ENCODE measurements at regions not wholly inside any gene's neighbourhood (a gene's known extent, or its start where the extent isn't known, plus 50 kb on each side); places are given as distances from the start of the nearest gene placed in this dataset.

- no peak for ATAC-seq
- TF ChIP-seq OSR1 (CRISPR knock-in tag; IDR thresholded peaks at IDR 0.05) (no peak), ZNF565 (CRISPR knock-in tag; conservative IDR thresholded peaks at IDR 0.05; ENCODE audit: low read depth) (no peak), POU6F1 (CRISPR knock-in tag; IDR thresholded peaks at IDR 0.05; ENCODE audit: borderline replicate concordance, low read depth) (no peak), PATZ1 (CRISPR knock-in tag; IDR thresholded peaks at IDR 0.05; ENCODE audit: borderline replicate concordance) (no peak), ZFP30 (CRISPR knock-in tag; IDR thresholded peaks at IDR 0.05) (no peak), TSHZ2 (CRISPR knock-in tag; IDR thresholded peaks at IDR 0.05) (no peak), RARB (CRISPR knock-in tag; IDR thresholded peaks at IDR 0.05) (no peak), TCF4 (CRISPR knock-in tag; IDR thresholded peaks at IDR 0.05; ENCODE audit: borderline replicate concordance) (no peak), CSDC2 (CRISPR knock-in tag; IDR thresholded peaks at IDR 0.05) (no peak), ARNTL (CRISPR knock-in tag; IDR thresholded peaks at IDR 0.05; ENCODE audit: borderline replicate concordance, low read depth) (no peak), ZC3H10 (CRISPR knock-in tag; IDR thresholded peaks at IDR 0.05) (no peak), ZFP3 (CRISPR knock-in tag; IDR thresholded peaks at IDR 0.05) (no peak)
These were observed 422.4 kb downstream of the DOK5 start for GRCh38 chr20:54897787-54898186.

GRCh38 chr20:54891907-54892306 is 416.5 kb downstream of the DOK5 start:
- no peak for ATAC-seq
- TF ChIP-seq SNAI2 (CRISPR knock-in tag; IDR thresholded peaks at IDR 0.05): no peak
- no peak for TF ChIP-seq BACH2 (CRISPR knock-in tag; IDR thresholded peaks at IDR 0.05; ENCODE audit: borderline replicate concordance)
- TF ChIP-seq OSR1 (CRISPR knock-in tag; IDR thresholded peaks at IDR 0.05): no peak
- no peak for TF ChIP-seq ZNF565 (CRISPR knock-in tag; conservative IDR thresholded peaks at IDR 0.05; ENCODE audit: low read depth)
- no peak for TF ChIP-seq CSDC2 (CRISPR knock-in tag; IDR thresholded peaks at IDR 0.05)
- TF ChIP-seq ZNF70 (CRISPR knock-in tag; IDR thresholded peaks at IDR 0.05): no peak
- TF ChIP-seq ESRRG (CRISPR knock-in tag; IDR thresholded peaks at IDR 0.05): no peak

GRCh38 chr20:54879393-54879792 is 404.0 kb downstream of the DOK5 start:
- ATAC-seq: no peak
- TF ChIP-seq BACH2 (CRISPR knock-in tag; IDR thresholded peaks at IDR 0.05; ENCODE audit: borderline replicate concordance): no peak
- TF ChIP-seq POU6F1 (CRISPR knock-in tag; IDR thresholded peaks at IDR 0.05; ENCODE audit: borderline replicate concordance, low read depth): no peak
- no peak for TF ChIP-seq ZNF70 (CRISPR knock-in tag; IDR thresholded peaks at IDR 0.05)
- no peak for TF ChIP-seq CSDC2 (CRISPR knock-in tag; IDR thresholded peaks at IDR 0.05)

GRCh38 chr20:54875307-54875706 is 399.9 kb downstream of the DOK5 start:
- ATAC-seq: no peak
- TF ChIP-seq ZFP3 (CRISPR knock-in tag; IDR thresholded peaks at IDR 0.05): no peak
- TF ChIP-seq CSRNP3 (CRISPR knock-in tag; IDR thresholded peaks at IDR 0.05): no peak
- no peak for TF ChIP-seq POU6F1 (CRISPR knock-in tag; IDR thresholded peaks at IDR 0.05; ENCODE audit: borderline replicate concordance, low read depth)
- no peak for TF ChIP-seq TCF4 (CRISPR knock-in tag; IDR thresholded peaks at IDR 0.05; ENCODE audit: borderline replicate concordance)
- no peak for TF ChIP-seq PPARA (CRISPR knock-in tag; IDR thresholded peaks at IDR 0.05; ENCODE audit: borderline replicate concordance)
- TF ChIP-seq ZC3H10 (CRISPR knock-in tag; IDR thresholded peaks at IDR 0.05): no peak
- no peak for TF ChIP-seq ZNF565 (CRISPR knock-in tag; conservative IDR thresholded peaks at IDR 0.05; ENCODE audit: low read depth)
- TF ChIP-seq CSDC2 (CRISPR knock-in tag; IDR thresholded peaks at IDR 0.05): no peak
- TF ChIP-seq ZNF70 (CRISPR knock-in tag; IDR thresholded peaks at IDR 0.05): no peak
- no peak for TF ChIP-seq ZNF8 (CRISPR knock-in tag; IDR thresholded peaks at IDR 0.05)
- no peak for TF ChIP-seq PATZ1 (CRISPR knock-in tag; IDR thresholded peaks at IDR 0.05; ENCODE audit: borderline replicate concordance)
- TF ChIP-seq RARB (CRISPR knock-in tag; IDR thresholded peaks at IDR 0.05): no peak
- TF ChIP-seq ZFP30 (CRISPR knock-in tag; IDR thresholded peaks at IDR 0.05): no peak
- no peak for TF ChIP-seq ARNTL (CRISPR knock-in tag; IDR thresholded peaks at IDR 0.05; ENCODE audit: borderline replicate concordance, low read depth)
- TF ChIP-seq ESRRG (CRISPR knock-in tag; IDR thresholded peaks at IDR 0.05): no peak
- TF ChIP-seq ISL1 (CRISPR knock-in tag; IDR thresholded peaks at IDR 0.05): no peak

All from SK-N-SH treated with all-trans-retinoic acid at 6 μM for 48 hours (cell line).